HL-60 (cell line): ENCODE measurements at regions not wholly inside any gene's neighbourhood (a gene's known extent, or its start where the extent isn't known, plus 50 kb on each side); places are given as distances from the start of the nearest gene placed in this dataset.

ENCODE experiments used
- POLR2AphosphoS5 ChIP-seq: IDR thresholded peaks from 2 replicates; pipeline ENCODE4 v1.6.1; 2012; ENCODE audit warnings: low read depth
- REST ChIP-seq: IDR thresholded peaks from 2 replicates; pipeline ENCODE4 v1.6.1; 2012; ENCODE audit warnings: low read depth; ENCODE audit not compliant: insufficient replicate concordance
- TF ChIP-seq, protein P1 (sequence below): IDR thresholded peaks from one replicate; pipeline ENCODE4 v1.5.1; 2011; ENCODE audit warnings: low read length, control low read depth, inconsistent platforms; ENCODE audit not compliant: insufficient read depth

GRCh38 chr11:119779195-119780071 is 50.4 kb upstream of the NECTIN1 start:
- TF ChIP-seq, protein P1, sequence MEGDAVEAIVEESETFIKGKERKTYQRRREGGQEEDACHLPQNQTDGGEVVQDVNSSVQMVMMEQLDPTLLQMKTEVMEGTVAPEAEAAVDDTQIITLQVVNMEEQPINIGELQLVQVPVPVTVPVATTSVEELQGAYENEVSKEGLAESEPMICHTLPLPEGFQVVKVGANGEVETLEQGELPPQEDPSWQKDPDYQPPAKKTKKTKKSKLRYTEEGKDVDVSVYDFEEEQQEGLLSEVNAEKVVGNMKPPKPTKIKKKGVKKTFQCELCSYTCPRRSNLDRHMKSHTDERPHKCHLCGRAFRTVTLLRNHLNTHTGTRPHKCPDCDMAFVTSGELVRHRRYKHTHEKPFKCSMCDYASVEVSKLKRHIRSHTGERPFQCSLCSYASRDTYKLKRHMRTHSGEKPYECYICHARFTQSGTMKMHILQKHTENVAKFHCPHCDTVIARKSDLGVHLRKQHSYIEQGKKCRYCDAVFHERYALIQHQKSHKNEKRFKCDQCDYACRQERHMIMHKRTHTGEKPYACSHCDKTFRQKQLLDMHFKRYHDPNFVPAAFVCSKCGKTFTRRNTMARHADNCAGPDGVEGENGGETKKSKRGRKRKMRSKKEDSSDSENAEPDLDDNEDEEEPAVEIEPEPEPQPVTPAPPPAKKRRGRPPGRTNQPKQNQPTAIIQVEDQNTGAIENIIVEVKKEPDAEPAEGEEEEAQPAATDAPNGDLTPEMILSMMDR = no peak
- no peak for TF ChIP-seq POLR2AphosphoS5
- no peak for TF ChIP-seq REST
